Epithelial cell of esophagus (primary cell): ENCODE measurements at regions not wholly inside any gene's neighbourhood (a gene's known extent, or its start where the extent isn't known, plus 50 kb on each side); places are given as distances from the start of the nearest gene placed in this dataset.

Experiments
- DNase-seq: peaks from one replicate; pipeline ENCODE4 v3.0.0; 2010; ENCODE audit warnings: low read depth
- H3K4me3 ChIP-seq: 2 replicates; pipeline ENCODE4 v1.5.1; 2011; ENCODE audit warnings: mild to moderate bottlenecking, low read length, control low read depth
- CTCF ChIP-seq: IDR thresholded peaks from 2 replicates; pipeline ENCODE4 v1.5.1; 2011; ENCODE audit warnings: low read depth, mild to moderate bottlenecking, low read length, control low read depth, inconsistent platforms; ENCODE audit not compliant: insufficient read depth; ENCODE audit errors: missing control alignments

DNA sequence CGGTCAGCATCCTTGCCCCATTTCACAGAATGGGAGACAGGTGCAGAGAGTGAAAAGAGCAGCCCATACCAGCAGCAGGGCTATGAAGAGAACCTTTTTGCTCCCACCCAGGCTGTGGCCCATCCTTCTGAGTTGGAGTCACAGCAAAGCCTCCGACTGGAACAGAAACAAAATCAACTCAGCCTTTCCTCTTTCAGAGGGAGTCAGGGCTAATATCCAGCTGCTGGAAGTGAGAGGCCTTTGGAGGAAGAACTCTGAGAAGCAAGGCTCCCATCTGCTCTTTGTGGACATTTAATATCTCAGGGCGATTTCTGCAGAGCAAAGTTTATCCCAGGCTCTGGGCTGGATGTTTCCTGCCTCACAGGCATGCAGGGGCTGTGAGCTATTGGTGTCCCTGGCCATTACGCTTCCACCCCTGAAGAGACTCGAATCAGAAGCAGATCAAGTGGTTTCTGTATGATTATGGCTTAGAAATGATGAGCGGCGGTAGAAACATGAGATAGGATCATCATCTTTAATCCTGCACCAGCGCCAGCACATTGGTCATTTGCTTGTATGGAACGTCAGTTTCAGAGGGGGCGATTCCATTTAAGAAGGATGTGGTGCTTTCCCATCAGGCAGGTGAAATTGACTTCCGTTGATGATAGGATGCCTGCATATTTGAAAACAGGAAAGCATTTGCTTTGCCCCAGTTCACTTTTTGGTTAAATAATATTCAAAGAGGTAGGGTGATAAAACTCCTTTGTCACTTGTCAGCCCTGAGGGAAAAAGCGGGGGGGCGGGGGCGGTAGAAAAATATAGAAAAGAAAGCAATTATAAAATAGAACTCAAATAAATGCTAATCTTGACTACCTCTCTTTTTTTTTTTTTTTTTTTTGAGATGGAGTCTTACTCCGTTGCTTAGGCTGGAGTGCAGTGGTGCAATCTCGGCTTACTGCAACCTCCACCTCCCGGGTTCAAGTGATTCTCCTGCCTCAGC, 152.4 kb downstream of the LRRC30 start:
- DNase-seq, result no peak
- no peak for TF ChIP-seq CTCF
- no peak overlapping the region for H3K4me3 ChIP-seq

- TF ChIP-seq CTCF, result no peak
- no peak overlapping the region for H3K4me3 ChIP-seq
- no peak for DNase-seq
Measured at GRCh38 chr18:7388741-7389140, 157.9 kb downstream of the LRRC30 start.

DNA sequence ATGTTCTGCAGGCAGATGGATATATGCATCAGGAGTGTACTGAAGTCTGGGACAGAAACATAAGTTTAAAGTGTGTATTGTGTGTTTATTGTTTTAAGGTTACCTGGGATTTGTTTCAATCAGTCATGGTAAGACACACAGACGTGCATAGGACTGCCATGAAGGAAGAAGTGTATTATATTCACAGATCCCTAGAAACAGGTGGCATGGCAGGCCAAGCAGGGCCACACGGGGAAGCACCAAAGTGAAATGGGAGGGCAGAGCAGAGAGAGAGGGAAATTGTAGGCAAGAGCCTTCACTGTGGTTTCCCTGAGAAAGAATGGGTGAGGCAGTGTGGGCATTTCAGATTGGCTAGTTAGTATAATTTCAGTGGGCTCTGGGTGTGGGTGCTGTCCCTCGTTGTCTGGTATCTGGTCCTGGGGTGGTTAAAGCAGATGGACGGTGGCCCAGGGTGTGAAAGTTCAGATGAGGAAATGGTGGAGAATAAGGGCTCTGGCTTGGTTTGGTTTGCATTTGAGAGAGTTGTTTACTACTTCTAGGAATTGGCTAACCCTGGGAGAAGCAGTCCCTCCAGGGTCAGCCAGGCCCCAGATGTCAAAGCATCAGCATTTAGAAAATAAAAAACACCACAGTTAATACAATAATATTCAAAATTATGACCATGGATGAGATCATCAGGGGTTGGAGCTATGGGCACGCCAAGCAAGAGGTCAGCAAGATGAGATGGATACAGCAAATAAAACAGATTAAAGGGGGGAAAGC, 160.0 kb downstream of the LRRC30 start:
- no peak for TF ChIP-seq CTCF
- no peak for DNase-seq
- no peak overlapping the region for H3K4me3 ChIP-seq

DNA sequence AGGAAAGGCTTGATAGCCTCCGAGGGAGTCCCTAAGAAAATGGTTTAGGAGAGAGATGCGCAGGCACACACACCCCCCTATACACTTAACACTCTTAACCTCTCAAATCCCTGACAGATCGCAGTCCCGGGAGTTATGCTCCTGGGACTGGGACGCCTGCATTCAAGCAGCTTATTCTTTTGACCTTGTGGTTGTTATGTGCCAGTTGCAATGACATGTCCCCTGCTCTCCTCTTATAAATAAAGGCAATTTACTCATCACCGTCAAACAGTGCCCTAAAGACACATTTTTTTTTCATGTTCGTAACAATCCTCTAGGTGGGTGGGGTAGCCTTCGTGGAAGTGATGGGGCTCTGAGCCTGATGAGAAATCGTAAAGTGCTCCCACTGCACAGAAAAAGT, 162.2 kb downstream of the LRRC30 start:
- DNase-seq, result no peak
- no peak overlapping the region for H3K4me3 ChIP-seq
- no peak for TF ChIP-seq CTCF

- no peak for DNase-seq
- TF ChIP-seq CTCF, result no peak
- H3K4me3 ChIP-seq, result no peak overlapping the region
Measured at GRCh38 chr18:7394050-7394659, 163.3 kb downstream of the LRRC30 start.

DNA sequence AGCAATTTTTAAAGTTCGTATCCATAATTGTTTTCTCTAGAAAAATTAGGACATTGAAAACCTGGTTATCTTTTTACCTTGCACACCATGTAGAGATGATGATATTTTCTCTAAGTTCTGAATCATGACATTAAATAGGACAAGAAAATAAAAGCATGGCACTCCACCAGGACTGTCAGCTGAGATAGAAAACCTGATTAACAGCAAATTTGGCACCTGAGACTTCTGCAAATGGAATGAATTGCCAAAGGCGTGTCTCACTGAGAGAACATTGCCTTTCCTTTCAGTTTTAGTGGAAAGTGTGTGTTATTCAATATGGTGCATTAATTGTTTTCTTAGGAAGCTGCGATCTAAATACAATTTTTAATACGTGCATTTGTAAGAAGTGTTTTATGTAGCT, 164.7 kb downstream of the LRRC30 start:
- no peak overlapping the region for H3K4me3 ChIP-seq
- no peak for DNase-seq
- TF ChIP-seq CTCF, result no peak
